Hippocampal formation (tissue), 2 donors: ENCODE measurements at regions not wholly inside any gene's neighbourhood (a gene's known extent, or its start where the extent isn't known, plus 50 kb on each side); places are given as distances from the start of the nearest gene placed in this dataset.

Experiments
- DNase-seq, 2 donors: peaks; one replicate each; lab custom pipeline; 2025; lab: John Stamatoyannopoulos, UW

DNA sequence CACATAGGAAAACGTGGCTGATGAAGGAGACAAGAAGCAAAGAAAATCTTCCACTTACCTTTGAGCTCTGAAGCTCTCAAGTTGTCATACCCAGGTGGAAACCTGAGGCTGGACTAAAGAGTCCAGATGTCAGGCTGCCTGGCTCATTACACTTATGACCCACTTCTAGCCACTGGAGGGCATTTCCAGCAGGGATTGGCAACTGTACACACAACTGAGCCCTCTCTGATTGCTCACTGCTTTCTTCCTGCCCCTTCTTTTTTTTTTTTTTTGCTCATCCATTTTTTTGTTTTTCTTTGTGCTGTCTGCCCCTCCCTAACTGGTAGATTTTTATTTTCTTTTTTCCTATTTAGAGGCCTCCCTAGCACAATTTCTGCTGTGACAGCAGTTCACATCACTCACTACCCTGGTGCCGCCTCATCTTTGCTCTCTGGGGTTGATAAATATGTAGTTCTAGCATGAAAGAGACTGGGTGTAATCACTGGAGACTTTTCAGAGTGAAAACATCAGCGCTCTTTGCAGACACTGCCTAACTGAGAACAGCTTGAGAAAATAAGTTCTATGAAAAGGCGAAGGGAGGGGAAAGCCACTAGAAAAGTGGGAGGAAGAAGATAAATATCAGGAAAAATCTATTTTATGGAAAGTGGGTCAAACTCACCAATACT lies 334.5 kb downstream of the NUF2 start:
- no peak for DNase-seq

DNA sequence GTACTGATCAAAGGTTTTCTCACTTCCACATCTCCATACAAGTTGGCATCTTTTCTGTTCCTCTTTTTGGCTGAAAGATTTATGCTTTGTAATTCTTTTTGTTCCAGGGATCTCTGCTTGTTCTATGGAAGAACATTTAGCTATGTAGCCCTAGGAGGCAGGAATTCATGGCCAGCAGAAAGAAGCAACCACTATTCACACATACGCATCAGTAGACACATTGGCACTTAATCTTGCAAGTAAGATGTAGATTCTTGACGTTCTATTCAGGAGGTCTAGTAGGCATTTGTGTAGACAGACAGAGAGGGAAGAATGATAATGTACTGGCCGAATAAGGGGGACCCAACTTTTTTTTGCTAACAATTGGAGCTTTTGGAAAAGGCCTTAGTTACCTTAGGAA lies 336.0 kb downstream of the NUF2 start:
- no peak for DNase-seq

DNA sequence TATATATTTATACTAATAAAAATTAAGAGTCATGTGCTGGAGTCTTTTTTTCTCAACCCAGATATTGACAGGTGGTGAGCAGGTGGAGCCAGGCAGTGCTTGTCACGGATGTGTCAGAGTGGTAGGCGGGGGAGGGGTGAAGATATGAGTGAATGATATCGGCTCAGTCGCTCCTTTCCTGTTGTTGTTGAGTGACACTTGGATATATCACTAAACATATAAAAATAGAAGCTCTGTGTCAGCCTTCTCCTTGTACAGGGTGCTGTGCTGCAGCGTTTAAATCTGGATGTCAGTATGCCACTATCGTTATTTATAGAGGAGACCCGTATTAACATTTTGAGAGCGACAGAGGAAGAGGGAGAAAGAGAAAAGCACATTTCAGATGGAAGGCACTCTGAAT lies 339.6 kb downstream of the NUF2 start:
- no peak for DNase-seq

GRCh38 chr1:163664671-163665335 lies 343.0 kb downstream of the NUF2 start:
- DNase-seq, result no peak

GRCh38 chr1:163668472-163668871 lies 346.7 kb downstream of the NUF2 start:
- DNase-seq, result no peak

GRCh38 chr1:163670989-163671757 lies 349.4 kb downstream of the NUF2 start:
- DNase-seq, result no peak

GRCh38 chr1:163672976-163673758 lies 351.4 kb downstream of the NUF2 start:
- DNase-seq, result no peak

GRCh38 chr1:163673759-163674151 lies 352.0 kb downstream of the NUF2 start:
- DNase-seq, result no peak

DNA sequence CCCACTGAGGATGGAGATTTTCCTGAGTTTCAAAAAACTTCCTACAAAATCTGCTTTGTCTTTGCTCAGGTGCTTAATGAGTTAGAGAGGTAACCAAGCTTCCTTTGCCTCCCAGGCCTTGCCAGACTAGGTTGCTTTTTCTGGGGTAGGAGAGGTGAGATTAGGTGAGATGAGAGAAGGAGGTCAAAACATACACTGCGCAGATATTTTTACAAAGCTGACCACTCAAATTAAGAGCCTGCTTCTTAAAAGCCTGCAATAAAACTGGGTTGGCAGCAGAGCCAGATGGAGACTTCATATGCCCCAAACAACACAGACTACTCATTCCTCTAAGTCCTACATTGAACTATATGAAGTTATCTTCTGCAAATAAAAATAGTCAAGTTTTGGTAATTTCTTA lies 352.5 kb downstream of the NUF2 start:
- no peak for DNase-seq

DNA sequence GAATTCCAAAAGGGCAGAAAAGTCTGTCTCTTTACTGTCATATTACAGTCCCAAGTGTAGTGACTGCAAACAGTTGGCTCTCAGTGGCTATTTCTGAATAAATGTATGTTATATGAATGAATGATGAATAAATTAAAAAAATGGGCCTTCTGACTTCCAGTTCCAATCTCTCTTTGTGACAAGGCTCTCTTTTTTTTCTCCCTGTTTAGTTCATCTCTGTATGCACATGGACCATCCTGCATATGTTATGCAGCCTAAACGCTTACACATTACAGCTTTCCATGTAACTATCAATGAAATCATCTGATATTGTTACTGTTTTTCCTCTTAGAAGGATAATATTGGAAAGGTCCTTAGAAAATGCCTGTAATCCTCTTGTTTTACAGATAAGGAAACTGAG lies 363.0 kb downstream of the NUF2 start:
- no peak for DNase-seq

- no peak for DNase-seq
These were observed 370.5 kb downstream of the NUF2 start for GRCh38 chr1:163692266-163692665.

DNA sequence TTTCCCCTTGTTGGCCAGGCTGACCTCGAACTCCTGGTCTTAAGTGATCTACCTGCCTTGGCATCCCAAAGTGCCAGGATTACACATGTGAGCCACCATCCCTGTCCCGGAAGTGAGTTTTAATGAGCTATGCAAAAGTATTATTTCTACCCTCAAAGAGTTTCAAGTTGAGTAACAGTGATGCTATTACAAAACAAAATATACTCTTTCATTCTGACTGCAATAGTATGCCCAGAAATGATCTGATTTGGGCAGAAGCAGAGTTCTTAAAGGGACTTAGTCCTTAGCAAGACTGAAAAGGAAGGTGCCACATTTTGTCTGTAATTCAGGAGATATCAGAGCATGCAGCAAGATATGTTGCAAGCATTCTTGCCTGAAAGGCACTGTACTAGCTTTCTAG lies 375.4 kb downstream of the NUF2 start:
- no peak for DNase-seq

DNA sequence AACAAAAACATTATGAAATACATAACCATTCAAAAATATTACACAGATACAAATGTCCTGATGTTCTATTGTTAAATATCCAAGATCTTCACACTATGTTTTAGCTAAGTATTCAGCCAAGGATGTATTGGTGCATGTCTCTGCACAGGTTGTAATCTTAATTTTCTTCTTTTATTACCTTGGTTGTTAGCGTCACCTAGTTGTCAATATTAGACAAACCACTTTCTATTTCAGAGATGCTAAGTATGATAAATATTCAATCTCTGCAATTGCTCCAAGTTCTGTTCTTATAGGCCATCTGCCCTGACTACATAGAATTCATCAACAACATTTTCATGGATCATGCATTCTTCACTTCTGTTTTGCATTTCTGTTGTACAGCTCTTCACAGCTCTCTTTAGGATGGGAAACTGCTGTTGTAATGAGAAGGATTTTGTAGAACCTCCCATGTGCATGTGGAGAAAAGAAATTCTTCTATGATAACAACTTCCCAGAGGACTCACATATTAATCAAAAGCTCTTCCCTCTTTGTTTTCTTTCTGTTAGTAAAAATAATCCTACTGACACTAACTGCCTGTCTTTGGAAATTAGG lies 380.1 kb downstream of the NUF2 start:
- DNase-seq, result peak in 1 of 2 donors; percentile 4

- DNase-seq, result no peak
These were observed 382.0 kb downstream of the NUF2 start for GRCh38 chr1:163703794-163704193.

- DNase-seq, result no peak
These were observed 385.2 kb downstream of the NUF2 start for GRCh38 chr1:163706915-163707314.

GRCh38 chr1:163709636-163710035 lies 387.9 kb downstream of the NUF2 start:
- DNase-seq, result no peak

- no peak for DNase-seq
These were observed 390.6 kb downstream of the NUF2 start for GRCh38 chr1:163712321-163712720.

- no peak for DNase-seq
These were observed 398.5 kb downstream of the NUF2 start for GRCh38 chr1:163720294-163720693.

GRCh38 chr1:163725551-163725950 lies 403.8 kb downstream of the NUF2 start:
- DNase-seq, result no peak

DNA sequence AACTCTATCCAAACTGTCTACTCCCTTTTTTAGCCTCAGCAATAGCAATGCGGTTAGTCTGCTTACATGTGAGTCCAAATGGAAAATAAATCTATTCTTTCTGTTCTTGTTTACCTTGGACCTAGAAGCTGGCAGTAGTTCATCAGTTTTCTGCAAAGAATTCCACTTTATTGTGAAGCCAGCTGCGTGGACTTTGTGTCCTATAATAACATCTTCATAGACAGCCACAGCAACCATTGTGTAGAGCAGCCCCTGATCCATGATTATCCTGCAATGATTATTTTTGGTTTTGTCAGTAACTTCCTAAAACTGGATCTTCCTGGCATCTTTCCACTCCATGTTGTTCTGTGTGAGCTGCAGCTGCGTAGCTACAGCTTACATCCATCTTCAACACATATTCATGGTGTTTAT lies 408.7 kb downstream of the NUF2 start:
- DNase-seq, result no peak

GRCh38 chr1:163737261-163737660 lies 415.5 kb downstream of the NUF2 start:
- DNase-seq, result no peak

DNA sequence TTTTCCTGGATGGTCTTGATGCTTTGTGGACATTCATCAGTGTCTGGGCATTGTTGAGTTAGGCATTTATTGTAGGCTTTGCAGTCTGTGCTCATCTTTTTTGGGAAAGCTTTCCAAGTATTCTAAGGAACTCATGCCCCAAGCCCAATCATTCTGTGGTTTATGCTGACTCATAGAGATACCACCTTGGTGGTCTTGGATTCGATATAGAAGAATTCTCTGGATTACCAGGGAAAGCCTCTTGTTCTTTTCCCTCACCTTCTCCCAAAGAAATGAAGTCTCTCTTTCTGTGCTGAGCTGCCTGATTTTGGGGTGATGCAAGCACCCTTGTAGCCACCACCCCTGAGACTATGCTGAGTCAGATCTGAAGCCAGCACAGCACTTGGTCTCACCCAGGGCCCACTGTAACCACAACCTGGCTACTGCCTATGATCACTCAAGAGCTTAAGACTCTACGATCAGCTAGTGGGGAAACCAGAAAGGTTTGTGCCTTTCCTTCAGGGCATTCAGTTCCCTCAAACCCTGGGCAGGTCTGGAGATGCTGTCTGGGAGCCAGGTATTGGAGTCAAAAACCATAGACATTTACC lies 422.6 kb downstream of the NUF2 start:
- DNase-seq, result no peak
